ENCODE measurements at regions not wholly inside any gene's neighbourhood (a gene's known extent, or its start where the extent isn't known, plus 50 kb on each side); places are given as distances from the start of the nearest gene placed in this dataset.

- Histone ChIP-seq H3K4me3 (ENCODE audit: low read depth in 1 of 3, low read length in 3 of 3) (no peak overlapping the region), H3K9me3 (ENCODE audit: control insufficient read depth in 4 of 4, low read length in 3 of 4) (no peaks in the 10 kb centered on the region), H3K9ac (ENCODE audit: low read depth in 1 of 2, low read length in 2 of 2) (no peak overlapping the region), H3K4me1 (ENCODE audit: control insufficient read depth in 4 of 4, insufficient read depth in 4 of 4, low read length in 3 of 4) (no peaks in the 10 kb centered on the region), H3K27me3 (ENCODE audit: control insufficient read depth in 4 of 4, insufficient read depth in 4 of 4, low read length in 3 of 4) (no peaks in the 10 kb centered on the region), H3K27ac (ENCODE audit: low read depth in 1 of 2, low read length in 2 of 2) (no peak overlapping the region), H3K36me3 (ENCODE audit: control insufficient read depth in 4 of 4, insufficient read depth in 3 of 4, low read depth in 1 of 4, low read length in 3 of 4) (no peaks in the 10 kb centered on the region)
- no peak for DNase-seq (ENCODE audit: low spot score)
- 67% methylated on average over 2 of the region's 2 CpGs for WGBS
- no peak for TF ChIP-seq RXRA (IDR thresholded peaks at IDR 0.05)
- no peak for TF ChIP-seq TAF1 (conservative IDR thresholded peaks at IDR 0.05)
- no peak for TF ChIP-seq RAD21 (IDR thresholded peaks at IDR 0.05)
- TF ChIP-seq CTCF (IDR thresholded peaks at IDR 0.05; ENCODE audit: low read depth, low read length, missing input control) = no peak
- no peak for TF ChIP-seq YY1 (IDR thresholded peaks at IDR 0.05)
- no peak for TF ChIP-seq GABPA (IDR thresholded peaks at IDR 0.05 in 1 of 2, conservative IDR thresholded peaks at IDR 0.05 in 1 of 2)
- TF ChIP-seq FOXA2 (IDR thresholded peaks at IDR 0.05) = no peak
- no peak for TF ChIP-seq NR2F2 (IDR thresholded peaks at IDR 0.05)
- TF ChIP-seq SP1 (IDR thresholded peaks at IDR 0.05) = no peak
- no peak for TF ChIP-seq MAX (IDR thresholded peaks at IDR 0.05)
- no peak for TF ChIP-seq FOXA1 (IDR thresholded peaks at IDR 0.05)
- TF ChIP-seq HNF4A (conservative IDR thresholded peaks at IDR 0.05) = no peak
- TF ChIP-seq ZBTB33 (IDR thresholded peaks at IDR 0.05) = no peak
- TF ChIP-seq JUND (IDR thresholded peaks at IDR 0.05) = no peak
- no peak for TF ChIP-seq REST (IDR thresholded peaks at IDR 0.05)
- no peak for TF ChIP-seq EGR1 (IDR thresholded peaks at IDR 0.05; ENCODE audit: low read depth in 2 of 2)
- no peak for TF ChIP-seq ATF3 (IDR thresholded peaks at IDR 0.05)
Observed at GRCh38 chr3:109707617-109708016, 370.3 kb upstream of the DPPA4 start.

- 79% methylated on average over 2 of the region's 2 CpGs for WGBS
- H3K9ac ChIP-seq (ENCODE audit: low read depth in 1 of 2, low read length in 2 of 2) = no peak overlapping the region
- no peak for DNase-seq (ENCODE audit: low spot score)
Observed at GRCh38 chr3:109713288-109713687, 375.9 kb upstream of the DPPA4 start.

More at GRCh38 chr3:109713288-109713687, 375.9 kb upstream of the DPPA4 start:
- Histone ChIP-seq H3K36me3 (ENCODE audit: control insufficient read depth in 4 of 4, insufficient read depth in 3 of 4, low read depth in 1 of 4, low read length in 3 of 4) (no peaks in the 10 kb centered on the region), H3K4me3 (ENCODE audit: low read depth in 1 of 3, low read length in 3 of 3) (no peak overlapping the region), H3K9me3 (ENCODE audit: control insufficient read depth in 4 of 4, low read length in 3 of 4) (no peaks in the 10 kb centered on the region), H3K4me1 (ENCODE audit: control insufficient read depth in 4 of 4, insufficient read depth in 4 of 4, low read length in 3 of 4) (no peaks in the 10 kb centered on the region), H3K27ac (ENCODE audit: low read depth in 1 of 2, low read length in 2 of 2) (no peak overlapping the region), H3K27me3 (ENCODE audit: control insufficient read depth in 4 of 4, insufficient read depth in 4 of 4, low read length in 3 of 4) (no peaks in the 10 kb centered on the region)
- TF ChIP-seq SP1 (IDR thresholded peaks at IDR 0.05) = no peak
- TF ChIP-seq HNF4A (conservative IDR thresholded peaks at IDR 0.05) = no peak
- TF ChIP-seq EGR1 (IDR thresholded peaks at IDR 0.05; ENCODE audit: low read depth in 2 of 2) = no peak
- TF ChIP-seq MAX (IDR thresholded peaks at IDR 0.05) = no peak
- TF ChIP-seq FOXA2 (IDR thresholded peaks at IDR 0.05) = no peak
- no peak for TF ChIP-seq RAD21 (IDR thresholded peaks at IDR 0.05)
- TF ChIP-seq GABPA (IDR thresholded peaks at IDR 0.05 in 1 of 2, conservative IDR thresholded peaks at IDR 0.05 in 1 of 2) = no peak
- no peak for TF ChIP-seq JUND (IDR thresholded peaks at IDR 0.05)
- TF ChIP-seq TAF1 (conservative IDR thresholded peaks at IDR 0.05) = no peak
- no peak for TF ChIP-seq HNF4G (IDR thresholded peaks at IDR 0.05)
- TF ChIP-seq CTCF (IDR thresholded peaks at IDR 0.05; ENCODE audit: low read depth, low read length, missing input control) = no peak
- no peak for TF ChIP-seq RXRA (IDR thresholded peaks at IDR 0.05)
- TF ChIP-seq YY1 (IDR thresholded peaks at IDR 0.05) = no peak
